GM12878 (cell line): ENCODE measurements at regions not wholly inside any gene's neighbourhood (a gene's known extent, or its start where the extent isn't known, plus 50 kb on each side); places are given as distances from the start of the nearest gene placed in this dataset.

Experiments
- ATAC-seq: fragments of 200-7000 bp; cut with Tn5 transposase; 3 replicates; pipeline ENCODE4 v1.9.1; 2020; ENCODE audit warnings: mild to moderate bottlenecking, moderate library complexity
- BruUV-seq: library from RNA; stranded (reverse); fragments of 400-500 nt; replicated peaks from 2 replicates; lab custom pipeline; 2021; lab: Mats Ljungman, UMichigan
- CTCF ChIA-PET: fragments of 300-600 bp; sonication (Branson Sonifier 250); formaldehyde crosslinking; extraction: SDS; loops from one replicate; lab custom pipeline; 2021; ENCODE audit warnings: inconsistent platforms; lab: Yijun Ruan, JAX
- POLR2A ChIA-PET: fragments of 350-600 bp; formaldehyde crosslinking; extraction: SDS; loops from one replicate; lab custom pipeline; 2021; ENCODE audit warnings: inconsistent platforms; lab: Charles Lee
- RAD21 ChIA-PET: fragments of 300-600 bp; sonication (Branson Sonifier 250); formaldehyde crosslinking; loops from one replicate; lab custom pipeline; 2023; ENCODE audit warnings: antibody characterized with exemption; ENCODE audit not compliant: unreplicated experiment; lab: Charles Lee
- SMC1A ChIA-PET: fragments of 300-600 bp; sonication (Branson Sonifier 250); formaldehyde crosslinking; loops from one replicate; lab custom pipeline; 2023; ENCODE audit not compliant: unreplicated experiment, uncharacterized antibody; lab: Charles Lee
- DNase-seq: peaks from one replicate; pipeline ENCODE4 v3.0.0-alpha.2; 2011; ENCODE audit warnings: low read depth, low spot score
- FAIRE-seq: peaks from 3 replicates; lab custom pipeline; 2011; peaks lifted over from hg19 to GRCh38; lab: Jason Lieb, UNC
- H2AFZ ChIP-seq: 2 replicates; pipeline ENCODE4 v1.6.0; 2011; ENCODE audit warnings: low read depth, low read length, control low read depth; ENCODE audit not compliant: control insufficient read depth
- H3K27ac ChIP-seq: 2 replicates; pipeline ENCODE4 v1.5.1; 2011; ENCODE audit warnings: control low read depth; ENCODE audit not compliant: control insufficient read depth, insufficient read depth
- H3K27me3 ChIP-seq, 2 experiments: replicated peaks in 1 of 2; 2 replicates each; pipeline versions ENCODE4 v1.6.0 to v1.6.1; 2011; ENCODE audit warnings: low read length in 1 of 2; ENCODE audit not compliant: control insufficient read depth in 2 of 2, insufficient read depth in 2 of 2
- H3K36me3 ChIP-seq, 2 experiments: 2 replicates each; pipeline ENCODE4 v1.5.1; 2011; ENCODE audit warnings: low read length in 1 of 2; ENCODE audit not compliant: control insufficient read depth in 2 of 2, insufficient read depth in 2 of 2
- H3K4me1 ChIP-seq: 2 replicates; pipeline ENCODE4 v1.6.1; 2011; ENCODE audit warnings: mild to moderate bottlenecking, low read length, moderate library complexity, mixed read lengths; ENCODE audit not compliant: control insufficient read depth, insufficient read depth
- H3K4me2 ChIP-seq: 2 replicates; pipeline ENCODE4 v1.6.0; 2011; ENCODE audit warnings: control low read depth; ENCODE audit not compliant: control insufficient read depth, insufficient read depth
- H3K4me3 ChIP-seq: fragments of 200-600 bp; sonication (generic); 2 replicates; pipeline ENCODE4 v1.5.1; 2016
- H3K79me2 ChIP-seq: 2 replicates; pipeline ENCODE4 v1.6.0; 2011; ENCODE audit warnings: low read length; ENCODE audit not compliant: control insufficient read depth, insufficient read depth
- H3K9ac ChIP-seq: 2 replicates; pipeline ENCODE4 v1.8.0; 2011; ENCODE audit warnings: low read length, control low read depth, mixed read lengths; ENCODE audit not compliant: control insufficient read depth, insufficient read depth
- H3K9me3 ChIP-seq: replicated peaks from 3 replicates; pipeline ENCODE4 v1.5.1; 2011; ENCODE audit warnings: mild to moderate bottlenecking, low read length; ENCODE audit not compliant: control insufficient read depth, insufficient read depth
- H4K20me1 ChIP-seq: 2 replicates; pipeline ENCODE4 v1.6.0; 2011; ENCODE audit not compliant: control insufficient read depth, insufficient read depth
- ATF2 ChIP-seq: IDR thresholded peaks from 2 replicates; pipeline ENCODE4 v1.6.1; 2012; ENCODE audit warnings: low read length, inconsistent platforms
- ATF3 ChIP-seq: IDR thresholded peaks from 2 replicates; pipeline ENCODE4 v1.6.1; 2011; ENCODE audit warnings: low read depth, mild to moderate bottlenecking, low read length, moderate library complexity, borderline replicate concordance; ENCODE audit errors: extremely low read depth
- E2F8 ChIP-seq: fragments of 450-650 bp; IDR thresholded peaks from 2 replicates; pipeline ENCODE4 v1.6.1; 2018; ENCODE audit warnings: mild to moderate bottlenecking, low read depth, moderate library complexity; ENCODE audit not compliant: partially characterized antibody
- EED ChIP-seq: sonication (generic); IDR thresholded peaks from 2 replicates; pipeline ENCODE4 v1.6.1; 2016; ENCODE audit warnings: antibody characterized with exemption, low read depth
- ETV6 ChIP-seq, 2 experiments: fragments of 450-650 bp in 1 of 2; IDR thresholded peaks in 1 of 2; conservative IDR thresholded peaks in 1 of 2; 2 replicates each; pipeline ENCODE4 v1.6.1; 2014; ENCODE audit warnings: antibody characterized with exemption in 1 of 2, borderline replicate concordance in 1 of 2, low read depth in 1 of 2, mild to moderate bottlenecking in 1 of 2, moderate library complexity in 1 of 2
- KAT2A ChIP-seq: conservative IDR thresholded peaks from 2 replicates; pipeline ENCODE4 v1.6.1; 2011; ENCODE audit warnings: low read depth, low read length; ENCODE audit not compliant: control insufficient read depth
- POU2F2 ChIP-seq: IDR thresholded peaks from 3 replicates; pipeline ENCODE4 v1.6.1; 2011; ENCODE audit warnings: low read depth, mild to moderate bottlenecking, low read length, borderline replicate concordance
- SMARCA5 ChIP-seq: fragments of 450-650 bp; IDR thresholded peaks from 2 replicates; pipeline ENCODE4 v1.6.1; 2017; ENCODE audit warnings: mild to moderate bottlenecking
- SREBF2 ChIP-seq: IDR thresholded peaks from 2 replicates; pipeline ENCODE4 v1.6.1; 2012; ENCODE audit warnings: mild to moderate bottlenecking, low read length
- STAT1 ChIP-seq: fragments of 450-650 bp; conservative IDR thresholded peaks from 2 replicates; pipeline ENCODE4 v1.6.1; 2014; ENCODE audit warnings: antibody characterized with exemption, mild to moderate bottlenecking
- SUPT20H ChIP-seq: IDR thresholded peaks from 2 replicates; pipeline ENCODE4 v1.6.1; 2011; ENCODE audit warnings: low read depth, mild to moderate bottlenecking, low read length, moderate library complexity, borderline replicate concordance; ENCODE audit not compliant: control insufficient read depth
- TBL1XR1 ChIP-seq: IDR thresholded peaks from 2 replicates; pipeline ENCODE4 v1.6.1; 2012; ENCODE audit warnings: low read depth, low read length, improper control_type of control experiment
- ZBED1 ChIP-seq: IDR thresholded peaks from 2 replicates; pipeline ENCODE4 v1.6.1; 2016; ENCODE audit warnings: borderline replicate concordance
- ZNF687 ChIP-seq: fragments of 450-650 bp; IDR thresholded peaks from 2 replicates; pipeline ENCODE4 v1.6.1; 2017; ENCODE audit warnings: mild to moderate bottlenecking, moderate library complexity
- WGBS: methylation state at CpG from one replicate; pipeline ENCODE4 v1.1.6; 2016; ENCODE audit warnings: low lambda C conversion rate; ENCODE audit not compliant: insufficient replicate concordance, insufficient coverage; ENCODE audit errors: missing lambda C conversion rate; 5-methylcytosine and 5-hydroxymethylcytosine counted together
- in situ Hi-C: fragments of 300-500 bp; cut with MboI; formaldehyde crosslinking; loops from 9 replicates; pipeline ENCODE4 v1.14.3; 2018; ENCODE audit warnings: mixed read lengths
- intact Hi-C: fragments of 100-400 bp; cut with micrococcal nuclease; formaldehyde crosslinking; loops from one replicate; pipeline ENCODE4 v1.14.2; 2022; ENCODE audit not compliant: unreplicated experiment

GRCh38 chr10:128516180-128516579 lies 390.0 kb upstream of the MKI67 start:
- Histone ChIP-seq H4K20me1 (no peaks in the 10 kb centered on the region), H3K4me2 (no peak overlapping the region), H3K9ac (no peak overlapping the region), H2AFZ (no peak overlapping the region), H3K79me2 (no peaks in the 10 kb centered on the region), H3K27ac (no peak overlapping the region)
- ATAC-seq = no peak
- in situ Hi-C loops = no loop called here
- intact Hi-C loops = no loop called here
- POLR2A ChIA-PET = no interaction called here
- no peak for TF ChIP-seq ETV6 (conservative IDR thresholded peaks at IDR 0.05 in 1 of 2, IDR thresholded peaks at IDR 0.05 in 1 of 2; ENCODE audit: borderline replicate concordance in 1 of 2, low read depth in 1 of 2)
- TF ChIP-seq SMARCA5 = no peak
- TF ChIP-seq STAT1 = no peak
- no peak for TF ChIP-seq ZNF687
- no peak for TF ChIP-seq POU2F2
- no peak for TF ChIP-seq EED
- TF ChIP-seq E2F8 = no peak
- TF ChIP-seq SREBF2 = no peak
- no peak for TF ChIP-seq ATF2
- TF ChIP-seq SUPT20H = no peak
- TF ChIP-seq ZBED1 = no peak
- no peak for TF ChIP-seq TBL1XR1
- TF ChIP-seq KAT2A = no peak
- TF ChIP-seq ATF3 = no peak
- TF ChIP-seq, all 136 proteins: peak for 0
- ChIA-PET RAD21 (no interaction called here), CTCF (no interaction called here), SMC1A (no interaction called here)
- no peaks in the 10 kb centered on the region for H3K27me3 ChIP-seq
- BruUV-seq = no TSS peak
- DNase-seq = no peak
- no peak overlapping the region for H3K4me3 ChIP-seq
- 22% methylated on average over 3 of the region's 3 CpGs for WGBS
- no peak for FAIRE-seq
- no peaks in the 10 kb centered on the region for H3K36me3 ChIP-seq
- no peaks in the 10 kb centered on the region for H3K9me3 ChIP-seq
- no peaks in the 10 kb centered on the region for H3K4me1 ChIP-seq
